Naive thymus-derived CD8-positive, alpha-beta T cell (primary cell): ENCODE measurements at regions not wholly inside any gene's neighbourhood (a gene's known extent, or its start where the extent isn't known, plus 50 kb on each side); places are given as distances from the start of the nearest gene placed in this dataset.

ENCODE experiments used
- ATAC-seq, 2 donors: fragments of 150-1000 bp; cut with Tn5 transposase in 1 of 2; sonication (Bioruptor Pico), chemical (Tn5 transposase) in 1 of 2; 1 replicate in 1 of 2; 2 replicates in 1 of 2; pipeline ENCODE4 v1.10.0; 2021; ENCODE audit warnings: mild to moderate bottlenecking in 2 of 2, moderate library complexity in 2 of 2
- POLR2A ChIA-PET: fragments of 350-600 bp; sonication (Branson Sonifier 250); formaldehyde crosslinking; loops from one replicate; lab custom pipeline; 2021; ENCODE audit warnings: antibody characterized with exemption; lab: Charles Lee
- DNase-seq, 10 donors: peaks; one replicate each; pipeline versions ENCODE4 v3.0.0 to v3.0.0-alpha.2; 2020 to 2022
- H3K27ac Mint-ChIP-seq, 10 donors: one replicate each; pipeline ENCODE4 v1.8.0; 2020 to 2022; ENCODE audit warnings: mild to moderate bottlenecking in 10 of 10, mixed read lengths in 10 of 10, moderate library complexity in 4 of 10, inconsistent platforms in 1 of 10
- H3K27me3 Mint-ChIP-seq, 5 donors: one replicate each; pipeline ENCODE4 v1.8.0; 2021 to 2022; ENCODE audit warnings: mixed read lengths in 5 of 5
- H3K36me3 Mint-ChIP-seq, 3 donors: one replicate each; pipeline ENCODE4 v1.8.0; 2020 to 2022; ENCODE audit warnings: mixed read lengths in 3 of 3, mild to moderate bottlenecking in 2 of 3, inconsistent platforms in 1 of 3
- H3K4me1 Mint-ChIP-seq, 4 donors: one replicate each; pipeline ENCODE4 v1.8.0; 2021 to 2022; ENCODE audit warnings: mixed read lengths in 4 of 4
- H3K4me3 Mint-ChIP-seq, 10 donors: one replicate each; pipeline ENCODE4 v1.8.0; 2020 to 2022; ENCODE audit warnings: mild to moderate bottlenecking in 10 of 10, mixed read lengths in 10 of 10, moderate library complexity in 6 of 10, inconsistent platforms in 1 of 10
- H3K9me3 Mint-ChIP-seq, 9 donors: one replicate each; pipeline ENCODE4 v1.8.0; 2020 to 2022; ENCODE audit warnings: mixed read lengths in 9 of 9, mild to moderate bottlenecking in 3 of 9, inconsistent platforms in 1 of 9, moderate library complexity in 1 of 9

- no peak for ATAC-seq
- Mint-ChIP-seq H3K27me3 (peaks cover 0 to 3% (median 0%) of the 10 kb centered on the region in 5 donors), H3K36me3 (no peaks in the 10 kb centered on the region), H3K4me1 (no peaks in the 10 kb centered on the region), H3K27ac (no peak overlapping the region), H3K9me3 (peaks cover 0 to 21% (median 2%) of the 10 kb centered on the region in 9 donors), H3K4me3 (no peak overlapping the region)
- no peak for DNase-seq
- POLR2A ChIA-PET, result no interaction called here
Observed at GRCh38 chr2:223247136-223247535, 195.1 kb downstream of the KCNE4 start.

DNA sequence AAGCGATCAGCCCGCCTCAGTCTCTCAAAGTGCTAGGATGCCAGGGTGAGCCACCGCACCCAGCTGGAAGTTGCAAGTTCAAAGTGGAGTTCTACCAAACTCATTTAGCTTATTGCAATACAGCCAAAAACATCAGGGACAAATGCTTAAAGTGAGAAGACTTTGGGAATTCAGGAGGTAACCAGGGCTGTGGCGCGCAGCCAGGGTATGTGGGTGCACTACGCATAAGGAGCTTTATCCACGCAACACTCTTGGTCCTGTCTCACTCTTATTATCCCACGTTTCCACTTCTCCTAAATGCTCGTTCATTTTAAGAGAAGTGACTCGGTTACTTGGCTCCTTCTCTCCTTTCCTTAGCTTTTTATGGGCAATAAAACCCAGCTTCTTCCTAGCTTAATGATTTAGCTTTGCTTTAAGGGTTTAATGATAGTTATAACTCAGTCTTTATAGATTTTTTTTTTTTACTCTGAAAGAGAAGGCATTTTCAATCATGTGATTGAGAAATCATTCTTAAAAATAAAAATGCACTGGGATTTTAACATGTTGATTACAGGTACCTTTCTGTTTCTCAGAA lies 199.8 kb downstream of the KCNE4 start:
- Mint-ChIP-seq H3K27me3 (peaks cover 0 to 3% (median 0%) of the 10 kb centered on the region in 5 donors), H3K4me1 (no peaks in the 10 kb centered on the region), H3K4me3 (no peak overlapping the region), H3K9me3 (peaks cover 4 to 25% (median 8%) of the 10 kb centered on the region in 9 donors), H3K36me3 (peaks cover 0 to 6% (median 0%) of the 10 kb centered on the region in 3 donors), H3K27ac (no peak overlapping the region)
- POLR2A ChIA-PET, result no interaction called here
- ATAC-seq (no peak), DNase-seq (no peak)

- no peak for DNase-seq
- Mint-ChIP-seq H3K4me1 (no peaks in the 10 kb centered on the region), H3K4me3 (no peak overlapping the region), H3K27me3 (peaks cover 0 to 3% (median 0%) of the 10 kb centered on the region in 5 donors), H3K36me3 (peaks cover 0 to 5% (median 0%) of the 10 kb centered on the region in 3 donors), H3K27ac (no peak overlapping the region), H3K9me3 (peaks cover 7 to 27% (median 18%) of the 10 kb centered on the region in 9 donors)
- POLR2A ChIA-PET, result no interaction called here
- no peak for ATAC-seq
Observed at GRCh38 chr2:223260681-223261080, 208.7 kb downstream of the KCNE4 start.

DNA sequence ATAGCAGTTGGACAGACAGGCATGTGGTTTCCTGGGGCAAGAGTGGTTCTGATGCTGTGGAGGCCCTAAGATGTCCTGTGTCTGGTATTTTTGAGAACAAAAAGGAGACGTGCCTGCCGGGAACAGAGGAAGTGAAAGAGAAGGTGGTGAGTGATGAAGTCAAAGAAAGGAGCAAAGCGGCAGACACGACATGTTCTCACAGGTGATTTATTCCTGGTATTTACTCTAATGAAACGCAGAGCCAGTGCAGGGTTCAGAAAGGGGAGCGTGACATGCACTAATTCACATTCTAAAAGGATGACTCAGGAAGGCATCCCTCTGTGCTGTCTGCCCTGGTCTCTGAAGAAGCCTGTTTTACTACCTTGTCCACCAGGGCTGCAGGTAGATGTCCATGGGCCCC lies 211.0 kb downstream of the KCNE4 start:
- no peak overlapping the region for H3K4me3 Mint-ChIP-seq
- no peaks in the 10 kb centered on the region for H3K36me3 Mint-ChIP-seq
- H3K27me3 Mint-ChIP-seq, result peaks cover 0 to 3% (median 0%) of the 10 kb centered on the region in 5 donors
- ATAC-seq (no peak), DNase-seq (no peak)
- H3K27ac Mint-ChIP-seq, result no peak overlapping the region
- POLR2A ChIA-PET, result no interaction called here
- peaks cover 0 to 6% (median 5%) of the 10 kb centered on the region in 9 donors for H3K9me3 Mint-ChIP-seq
- no peaks in the 10 kb centered on the region for H3K4me1 Mint-ChIP-seq

GRCh38 chr2:223264541-223265193 lies 212.7 kb downstream of the KCNE4 start:
- no peak for ATAC-seq
- no peaks in the 10 kb centered on the region for H3K36me3 Mint-ChIP-seq
- DNase-seq, result no peak
- H3K27me3 Mint-ChIP-seq, result peaks cover 0 to 10% (median 0%) of the 10 kb centered on the region in 5 donors
- no peak overlapping the region for H3K27ac Mint-ChIP-seq
- H3K4me1 Mint-ChIP-seq, result no peaks in the 10 kb centered on the region
- H3K9me3 Mint-ChIP-seq, result peaks cover 0 to 6% (median 0%) of the 10 kb centered on the region in 9 donors
- POLR2A ChIA-PET, result no interaction called here
- H3K4me3 Mint-ChIP-seq, result no peak overlapping the region

GRCh38 chr2:223267160-223267951 lies 215.4 kb downstream of the KCNE4 start:
- no peak overlapping the region for H3K4me3 Mint-ChIP-seq
- DNase-seq (no peak), ATAC-seq (no peak)
- no peaks in the 10 kb centered on the region for H3K36me3 Mint-ChIP-seq
- H3K27ac Mint-ChIP-seq, result no peak overlapping the region
- H3K4me1 Mint-ChIP-seq, result no peaks in the 10 kb centered on the region
- peaks cover 0 to 10% (median 0%) of the 10 kb centered on the region in 5 donors for H3K27me3 Mint-ChIP-seq
- peaks cover 0 to 3% (median 0%) of the 10 kb centered on the region in 9 donors for H3K9me3 Mint-ChIP-seq
- POLR2A ChIA-PET, result no interaction called here

DNA sequence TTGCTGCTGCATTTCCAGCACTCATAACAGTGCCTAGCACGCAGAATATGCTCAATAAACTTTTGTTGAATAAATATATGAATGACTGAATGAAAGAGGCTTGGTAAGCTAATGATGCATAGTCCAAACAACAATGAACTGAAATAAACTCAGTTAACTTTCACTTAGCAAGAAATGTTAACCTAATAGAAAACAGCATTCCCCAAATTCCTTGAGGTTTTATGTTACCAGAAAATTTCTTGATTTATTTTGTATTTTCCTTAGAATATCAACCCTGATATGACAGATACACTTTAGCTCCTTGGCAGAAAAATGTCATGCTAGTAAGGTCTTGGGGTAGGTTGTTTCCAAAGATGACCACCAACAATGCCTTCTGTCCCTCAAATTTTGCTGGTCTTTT lies 217.4 kb downstream of the KCNE4 start:
- no peaks in the 10 kb centered on the region for H3K9me3 Mint-ChIP-seq
- no peak overlapping the region for H3K27ac Mint-ChIP-seq
- ATAC-seq (no peak), DNase-seq (no peak)
- no peak overlapping the region for H3K4me3 Mint-ChIP-seq
- POLR2A ChIA-PET, result no interaction called here
- H3K4me1 Mint-ChIP-seq, result no peaks in the 10 kb centered on the region
- H3K27me3 Mint-ChIP-seq, result peaks cover 0 to 16% (median 0%) of the 10 kb centered on the region in 5 donors
- H3K36me3 Mint-ChIP-seq, result no peaks in the 10 kb centered on the region

GRCh38 chr2:223270548-223270947 lies 218.6 kb downstream of the KCNE4 start:
- ATAC-seq (no peak), DNase-seq (no peak)
- Mint-ChIP-seq H3K4me3 (no peak overlapping the region), H3K27me3 (peaks cover 0 to 14% (median 0%) of the 10 kb centered on the region in 5 donors), H3K4me1 (no peaks in the 10 kb centered on the region), H3K36me3 (no peaks in the 10 kb centered on the region), H3K9me3 (no peaks in the 10 kb centered on the region), H3K27ac (no peak overlapping the region)
- POLR2A ChIA-PET, result no interaction called here

DNA sequence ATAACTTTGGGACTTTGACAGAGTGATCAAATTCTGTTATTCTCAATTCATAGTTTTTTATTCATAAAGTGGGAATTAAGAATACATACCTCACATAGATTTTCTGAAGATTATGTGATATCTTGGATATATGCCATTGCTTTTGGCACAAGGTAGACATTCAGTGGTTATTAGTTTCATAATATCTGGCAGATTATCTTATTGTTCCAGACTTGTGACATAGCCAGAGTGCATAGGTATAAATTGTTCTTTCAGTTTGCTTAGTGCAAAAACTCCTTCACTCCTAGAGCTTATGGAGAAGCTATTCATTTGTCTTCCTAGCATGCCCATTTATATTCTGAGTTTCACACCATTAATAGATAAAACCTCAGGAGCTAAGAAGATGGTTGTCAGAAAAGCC lies 222.0 kb downstream of the KCNE4 start:
- POLR2A ChIA-PET, result no interaction called here
- Mint-ChIP-seq H3K36me3 (no peaks in the 10 kb centered on the region), H3K27me3 (peaks cover 0 to 7% (median 0%) of the 10 kb centered on the region in 5 donors), H3K4me1 (no peaks in the 10 kb centered on the region), H3K4me3 (no peak overlapping the region), H3K27ac (no peak overlapping the region), H3K9me3 (peaks cover 0 to 5% (median 0%) of the 10 kb centered on the region in 9 donors)
- DNase-seq (no peak), ATAC-seq (no peak)

DNA sequence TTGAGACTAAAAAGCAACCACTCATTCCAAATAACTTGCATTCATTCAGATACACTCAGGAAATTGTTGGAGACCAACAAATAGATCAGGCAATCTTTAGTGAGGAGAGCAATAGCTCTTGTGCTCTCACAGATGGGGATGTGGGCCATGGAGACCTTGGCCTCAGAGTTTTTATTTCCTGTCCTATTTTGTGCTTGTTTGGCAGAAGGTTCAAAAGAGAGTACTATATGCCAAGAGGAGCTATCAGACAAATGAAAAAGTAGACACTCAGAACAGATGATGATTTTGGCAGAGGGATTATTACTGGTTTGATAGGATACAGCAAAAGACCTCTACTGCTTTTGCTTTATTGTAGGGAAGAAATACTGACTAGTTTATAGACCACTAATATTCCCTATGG lies 230.2 kb downstream of the KCNE4 start:
- Mint-ChIP-seq H3K9me3 (peaks cover 0 to 23% (median 5%) of the 10 kb centered on the region in 9 donors), H3K4me1 (no peaks in the 10 kb centered on the region), H3K27me3 (no peaks in the 10 kb centered on the region), H3K27ac (no peak overlapping the region), H3K36me3 (no peaks in the 10 kb centered on the region), H3K4me3 (no peak overlapping the region)
- POLR2A ChIA-PET, result no interaction called here
- DNase-seq, result no peak
- ATAC-seq, result no peak

GRCh38 chr2:223283329-223283728 lies 231.3 kb downstream of the KCNE4 start:
- DNase-seq, result no peak
- peaks cover 0 to 23% (median 9%) of the 10 kb centered on the region in 9 donors for H3K9me3 Mint-ChIP-seq
- H3K4me3 Mint-ChIP-seq, result no peak overlapping the region
- POLR2A ChIA-PET, result no interaction called here
- no peaks in the 10 kb centered on the region for H3K27me3 Mint-ChIP-seq
- no peaks in the 10 kb centered on the region for H3K4me1 Mint-ChIP-seq
- no peak overlapping the region for H3K27ac Mint-ChIP-seq
- no peak for ATAC-seq
- no peaks in the 10 kb centered on the region for H3K36me3 Mint-ChIP-seq

DNA sequence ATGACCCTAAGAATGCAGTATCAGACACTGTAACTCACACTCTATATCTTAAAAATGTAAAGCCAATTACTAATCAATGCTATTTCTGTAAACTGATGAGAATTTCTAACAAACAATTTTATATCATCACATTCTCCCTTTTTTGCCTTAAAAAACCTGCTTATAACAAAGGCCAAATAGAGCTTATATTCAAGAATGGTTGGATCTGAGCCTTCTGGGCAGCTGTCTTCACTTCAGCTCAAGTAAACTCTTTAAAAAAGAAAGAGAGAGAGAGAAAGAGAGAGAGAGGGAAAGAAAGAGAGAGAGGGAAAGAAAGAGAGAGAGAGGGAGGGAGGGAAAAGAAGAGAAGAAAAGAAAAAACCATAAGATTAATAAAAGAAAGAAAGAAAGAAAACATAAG lies 231.8 kb downstream of the KCNE4 start:
- Mint-ChIP-seq H3K36me3 (no peaks in the 10 kb centered on the region), H3K27me3 (no peaks in the 10 kb centered on the region), H3K9me3 (peaks cover 0 to 26% (median 8%) of the 10 kb centered on the region in 9 donors), H3K27ac (no peak overlapping the region), H3K4me3 (no peak overlapping the region), H3K4me1 (no peaks in the 10 kb centered on the region)
- DNase-seq, result no peak
- POLR2A ChIA-PET, result no interaction called here
- ATAC-seq, result no peak
